Endothelial cell (in vitro differentiated cells): ENCODE measurements at regions not wholly inside any gene's neighbourhood (a gene's known extent, or its start where the extent isn't known, plus 50 kb on each side); places are given as distances from the start of the nearest gene placed in this dataset.

Source experiments
- DNase-seq: peaks from one replicate; pipeline ENCODE4 v3.0.0; 2021; ENCODE audit warnings: low spot score
- H3K27ac Mint-ChIP-seq: one replicate; pipeline ENCODE4 v1.8.0; 2021; ENCODE audit warnings: mixed read lengths, inconsistent platforms; ENCODE audit not compliant: unreplicated experiment
- H3K27me3 Mint-ChIP-seq: one replicate; pipeline ENCODE4 v1.8.0; 2021; ENCODE audit warnings: mild to moderate bottlenecking, moderate library complexity, mixed read lengths, inconsistent platforms; ENCODE audit not compliant: unreplicated experiment
- H3K36me3 Mint-ChIP-seq: one replicate; pipeline ENCODE4 v1.8.0; 2021; ENCODE audit warnings: mild to moderate bottlenecking, low read depth, mixed read lengths, inconsistent platforms; ENCODE audit not compliant: unreplicated experiment
- H3K4me1 Mint-ChIP-seq: one replicate; pipeline ENCODE4 v1.8.0; 2021; ENCODE audit warnings: mild to moderate bottlenecking, mixed read lengths, inconsistent platforms; ENCODE audit not compliant: unreplicated experiment
- H3K4me3 Mint-ChIP-seq: one replicate; pipeline ENCODE4 v1.8.0; 2021; ENCODE audit warnings: mild to moderate bottlenecking, mixed read lengths, inconsistent platforms; ENCODE audit not compliant: unreplicated experiment
- H3K9me3 Mint-ChIP-seq: one replicate; pipeline ENCODE4 v1.8.0; 2021; ENCODE audit warnings: mixed read lengths, inconsistent platforms; ENCODE audit not compliant: unreplicated experiment
- TF ChIP-seq, protein P1 (sequence below): fragments of 200-600 bp; sonication (generic); IDR thresholded peaks from one replicate; pipeline ENCODE4 v1.5.0; 2021; ENCODE audit warnings: antibody characterized with exemption; ENCODE audit not compliant: unreplicated experiment

DNA sequence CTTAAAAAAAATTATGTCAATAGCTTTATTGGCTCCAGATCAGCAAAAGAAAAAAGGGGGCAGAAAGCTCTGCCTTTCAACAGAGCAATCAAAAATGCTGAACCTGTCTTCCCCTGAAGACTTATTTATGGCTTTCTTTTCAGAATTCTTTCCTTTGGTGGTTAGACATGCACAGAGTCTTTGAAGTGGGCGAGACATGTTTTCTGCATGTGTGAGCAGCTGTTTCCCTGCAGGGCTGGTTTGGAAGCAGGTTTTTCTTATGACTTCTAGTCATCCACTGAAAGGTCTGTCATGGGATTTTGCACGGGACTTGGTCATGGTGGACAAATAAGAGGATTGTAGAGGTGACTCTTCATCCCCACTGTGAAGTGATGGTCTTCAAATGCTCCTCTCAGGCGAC, 160.3 kb downstream of the VAPA start:
- Mint-ChIP-seq H3K27ac (no peak overlapping the region), H3K27me3 (peaks cover 6% of the 10 kb centered on the region), H3K36me3 (no peaks in the 10 kb centered on the region), H3K4me1 (no peaks in the 10 kb centered on the region), H3K4me3 (no peak overlapping the region), H3K9me3 (no peaks in the 10 kb centered on the region)
- TF ChIP-seq, protein P1, sequence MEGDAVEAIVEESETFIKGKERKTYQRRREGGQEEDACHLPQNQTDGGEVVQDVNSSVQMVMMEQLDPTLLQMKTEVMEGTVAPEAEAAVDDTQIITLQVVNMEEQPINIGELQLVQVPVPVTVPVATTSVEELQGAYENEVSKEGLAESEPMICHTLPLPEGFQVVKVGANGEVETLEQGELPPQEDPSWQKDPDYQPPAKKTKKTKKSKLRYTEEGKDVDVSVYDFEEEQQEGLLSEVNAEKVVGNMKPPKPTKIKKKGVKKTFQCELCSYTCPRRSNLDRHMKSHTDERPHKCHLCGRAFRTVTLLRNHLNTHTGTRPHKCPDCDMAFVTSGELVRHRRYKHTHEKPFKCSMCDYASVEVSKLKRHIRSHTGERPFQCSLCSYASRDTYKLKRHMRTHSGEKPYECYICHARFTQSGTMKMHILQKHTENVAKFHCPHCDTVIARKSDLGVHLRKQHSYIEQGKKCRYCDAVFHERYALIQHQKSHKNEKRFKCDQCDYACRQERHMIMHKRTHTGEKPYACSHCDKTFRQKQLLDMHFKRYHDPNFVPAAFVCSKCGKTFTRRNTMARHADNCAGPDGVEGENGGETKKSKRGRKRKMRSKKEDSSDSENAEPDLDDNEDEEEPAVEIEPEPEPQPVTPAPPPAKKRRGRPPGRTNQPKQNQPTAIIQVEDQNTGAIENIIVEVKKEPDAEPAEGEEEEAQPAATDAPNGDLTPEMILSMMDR, result no peak
- no peak for DNase-seq

DNA sequence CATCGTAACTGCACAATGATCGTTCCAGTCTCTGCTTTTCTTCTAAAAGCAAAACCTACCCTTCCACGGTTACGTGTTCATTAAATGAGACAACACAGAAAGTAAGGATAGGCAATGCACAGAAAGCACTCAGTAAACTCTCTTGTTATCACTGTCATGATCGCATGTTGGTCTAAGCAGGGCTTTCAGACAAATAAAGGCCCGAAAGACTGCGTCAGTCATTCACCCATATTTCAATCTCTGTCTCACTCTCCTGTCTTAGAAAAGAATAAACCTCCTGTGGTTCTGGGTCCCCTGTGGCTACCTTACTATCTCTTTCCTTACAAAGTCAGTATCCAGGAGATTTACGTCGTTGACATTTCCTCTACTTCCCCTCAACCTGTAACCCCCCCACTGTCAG, 160.9 kb downstream of the VAPA start:
- Mint-ChIP-seq H3K9me3 (no peaks in the 10 kb centered on the region), H3K27ac (no peak overlapping the region), H3K27me3 (peaks cover 6% of the 10 kb centered on the region), H3K36me3 (no peaks in the 10 kb centered on the region), H3K4me3 (no peak overlapping the region), H3K4me1 (no peaks in the 10 kb centered on the region)
- DNase-seq, result no peak
- TF ChIP-seq, protein P1, result no peak

DNA sequence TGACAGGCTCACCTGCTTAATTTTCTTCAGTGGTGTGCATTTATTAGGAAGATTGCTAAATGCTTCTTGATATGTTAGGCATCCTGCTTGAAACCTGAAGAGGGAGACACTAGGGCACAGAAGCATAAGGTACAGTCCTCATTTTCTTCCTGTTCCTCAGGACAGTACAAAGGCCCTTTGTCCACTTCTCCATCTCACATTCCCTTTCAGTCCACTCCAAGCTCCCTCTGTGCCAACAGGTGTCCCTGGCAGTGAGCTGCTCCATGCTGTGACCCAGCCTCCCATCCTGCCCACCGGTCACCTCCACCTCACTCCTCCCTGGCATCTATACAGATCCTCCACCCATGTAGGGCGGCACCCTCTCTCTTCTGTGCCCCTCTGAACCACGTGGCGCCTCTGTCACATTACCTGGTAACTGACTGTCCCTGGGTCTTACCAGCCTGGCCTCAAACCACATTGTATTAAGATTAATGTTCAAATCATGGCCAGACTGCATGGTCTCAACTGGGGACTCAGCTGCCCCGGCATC, 162.8 kb downstream of the VAPA start:
- no peaks in the 10 kb centered on the region for H3K4me1 Mint-ChIP-seq
- TF ChIP-seq, protein P1, result no peak
- no peak for DNase-seq
- no peaks in the 10 kb centered on the region for H3K36me3 Mint-ChIP-seq
- no peak overlapping the region for H3K27ac Mint-ChIP-seq
- H3K9me3 Mint-ChIP-seq, result no peaks in the 10 kb centered on the region
- peaks cover 6% of the 10 kb centered on the region for H3K27me3 Mint-ChIP-seq
- H3K4me3 Mint-ChIP-seq, result no peak overlapping the region

DNA sequence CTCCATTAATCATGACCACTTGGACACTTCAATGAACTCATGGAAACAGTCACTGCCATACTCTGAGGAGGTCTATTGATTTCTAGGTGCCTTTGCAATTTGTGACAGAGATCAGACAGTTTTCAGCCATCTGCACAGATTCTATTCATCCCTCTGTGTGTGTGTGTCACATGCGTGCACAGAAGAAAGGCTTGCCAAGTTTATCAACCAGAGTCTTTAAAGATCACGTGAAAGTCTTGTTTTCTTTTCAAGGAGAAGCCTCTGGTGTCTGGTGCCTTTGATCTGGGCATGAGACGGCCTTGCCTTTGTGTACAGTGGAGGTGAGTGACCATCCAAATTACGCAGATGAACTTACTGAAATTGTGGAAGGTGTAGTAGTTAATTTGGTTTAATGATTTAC, 164.2 kb downstream of the VAPA start:
- H3K4me3 Mint-ChIP-seq, result no peak overlapping the region
- H3K36me3 Mint-ChIP-seq, result peaks cover 7% of the 10 kb centered on the region
- no peak overlapping the region for H3K27ac Mint-ChIP-seq
- no peaks in the 10 kb centered on the region for H3K4me1 Mint-ChIP-seq
- peaks cover 14% of the 10 kb centered on the region for H3K9me3 Mint-ChIP-seq
- peaks cover 6% of the 10 kb centered on the region for H3K27me3 Mint-ChIP-seq
- DNase-seq, result no peak
- TF ChIP-seq, protein P1, result no peak

DNA sequence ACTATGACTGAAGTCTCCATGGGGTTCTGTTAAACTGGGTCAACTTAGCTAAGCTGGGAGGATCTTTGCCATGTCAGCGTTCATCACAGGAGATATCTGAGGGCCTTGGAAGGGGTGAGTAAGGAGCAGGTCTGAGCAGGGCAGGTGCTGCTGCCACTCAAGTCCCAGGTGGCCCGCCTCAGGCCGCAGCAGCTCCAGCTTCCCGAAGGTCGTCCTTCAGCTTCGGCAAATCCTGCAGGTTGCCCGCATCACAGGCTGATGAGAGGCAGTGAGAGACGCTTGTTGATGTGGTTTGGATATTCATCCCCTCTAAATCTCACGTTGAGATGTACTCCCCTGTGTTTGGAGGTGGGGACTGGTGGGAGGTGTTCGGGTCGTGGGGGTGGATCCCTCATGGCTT, 166.6 kb downstream of the VAPA start:
- no peak overlapping the region for H3K27ac Mint-ChIP-seq
- peaks cover 6% of the 10 kb centered on the region for H3K27me3 Mint-ChIP-seq
- H3K9me3 Mint-ChIP-seq, result peaks cover 15% of the 10 kb centered on the region
- H3K4me3 Mint-ChIP-seq, result no peak overlapping the region
- no peaks in the 10 kb centered on the region for H3K4me1 Mint-ChIP-seq
- H3K36me3 Mint-ChIP-seq, result peaks cover 7% of the 10 kb centered on the region
- no peak for DNase-seq
- TF ChIP-seq, protein P1, result no peak
